ENCODE measurements at regions not wholly inside any gene's neighbourhood (a gene's known extent, or its start where the extent isn't known, plus 50 kb on each side); places are given as distances from the start of the nearest gene placed in this dataset.

DNA sequence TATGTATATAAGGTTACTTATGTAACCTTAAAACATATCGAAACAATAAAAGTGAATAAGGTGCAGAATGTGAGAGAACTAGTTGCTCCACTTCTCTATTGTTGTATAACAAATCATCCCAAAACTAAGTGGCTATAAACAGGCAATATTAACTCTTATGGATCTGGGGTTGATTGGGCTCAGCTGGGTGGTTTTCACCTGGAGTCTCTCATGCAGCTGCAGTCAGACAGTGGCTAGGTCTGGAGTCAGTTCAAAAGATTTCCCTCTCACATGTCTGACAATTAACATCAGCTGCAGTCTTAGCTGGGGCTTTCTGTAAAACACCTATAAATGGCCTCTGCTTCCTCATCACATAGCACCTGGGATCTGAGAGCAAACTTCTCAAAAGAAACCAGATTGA is 288.4 kb upstream of the SASH1 start:
- Histone ChIP-seq H3K79me2 (ENCODE audit: insufficient read depth, low read length) (no peaks in the 10 kb centered on the region), H3K36me3 (ENCODE audit: insufficient read depth, low read length) (no peaks in the 10 kb centered on the region), H2AFZ (ENCODE audit: low read length) (no peak overlapping the region), H3K4me3 (ENCODE audit: insufficient read depth, low read length) (no peak overlapping the region), H3K27me3 (ENCODE audit: insufficient read depth, low read length) (no peaks in the 10 kb centered on the region), H3K4me2 (ENCODE audit: insufficient read depth, low read length) (no peak overlapping the region), H4K20me1 (ENCODE audit: insufficient read depth, low read length) (no peaks in the 10 kb centered on the region), H3K9me3 (ENCODE audit: low read depth, low read length) (no peaks in the 10 kb centered on the region), H3K27ac (ENCODE audit: low read depth, low read length) (no peak overlapping the region), H3K4me1 (ENCODE audit: insufficient read depth, low read length) (no peaks in the 10 kb centered on the region)
- no peak for TF ChIP-seq CTCF (IDR thresholded peaks at IDR 0.05; ENCODE audit: extremely low read depth, low read depth, low read length)
- no peak for DNase-seq (ENCODE audit: insufficient read length, low spot score, missing footprints)

GRCh38 chr6:148055419-148055818 is 287.2 kb upstream of the SASH1 start:
- H4K20me1 ChIP-seq (ENCODE audit: insufficient read depth, low read length): no peaks in the 10 kb centered on the region
- H3K4me1 ChIP-seq (ENCODE audit: insufficient read depth, low read length): no peaks in the 10 kb centered on the region
- no peaks in the 10 kb centered on the region for H3K79me2 ChIP-seq (ENCODE audit: insufficient read depth, low read length)
- H3K9me3 ChIP-seq (ENCODE audit: low read depth, low read length): peaks cover 2% of the 10 kb centered on the region
- no peak overlapping the region for H3K27ac ChIP-seq (ENCODE audit: low read depth, low read length)
- H3K27me3 ChIP-seq (ENCODE audit: insufficient read depth, low read length): no peaks in the 10 kb centered on the region
- no peak overlapping the region for H3K4me2 ChIP-seq (ENCODE audit: insufficient read depth, low read length)
- no peak overlapping the region for H3K4me3 ChIP-seq (ENCODE audit: insufficient read depth, low read length)
- H3K36me3 ChIP-seq (ENCODE audit: insufficient read depth, low read length): no peaks in the 10 kb centered on the region
- no peak for DNase-seq (ENCODE audit: insufficient read length, low spot score, missing footprints)
- no peak overlapping the region for H2AFZ ChIP-seq (ENCODE audit: low read length)
- TF ChIP-seq CTCF (IDR thresholded peaks at IDR 0.05; ENCODE audit: extremely low read depth, low read depth, low read length): no peak

DNA sequence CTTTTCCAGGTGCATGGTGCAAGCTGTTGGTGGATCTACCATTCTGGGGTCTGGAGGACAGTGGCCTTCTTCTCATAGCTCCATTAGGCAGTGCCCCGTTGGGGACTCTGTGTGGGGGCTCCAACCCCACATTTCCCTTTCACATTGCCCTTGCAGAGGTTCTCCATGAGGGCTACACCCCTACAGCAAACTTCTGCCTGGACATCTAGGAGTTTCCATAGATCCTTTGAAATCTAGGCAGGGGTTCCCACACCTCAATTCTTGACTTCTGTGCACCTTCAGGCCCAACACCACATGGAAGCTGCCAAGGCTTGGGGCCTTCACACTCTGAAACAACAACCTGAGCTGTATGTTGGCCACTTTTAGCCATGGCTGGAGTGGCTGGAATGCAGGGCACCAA is 282.8 kb upstream of the SASH1 start:
- no peaks in the 10 kb centered on the region for H3K79me2 ChIP-seq (ENCODE audit: insufficient read depth, low read length)

More for the DNA sequence above, 282.8 kb upstream of the SASH1 start:
- no peak overlapping the region for H3K4me3 ChIP-seq (ENCODE audit: insufficient read depth, low read length)
- peaks cover 2% of the 10 kb centered on the region for H3K9me3 ChIP-seq (ENCODE audit: low read depth, low read length)
- H3K4me1 ChIP-seq (ENCODE audit: insufficient read depth, low read length): no peaks in the 10 kb centered on the region
- no peaks in the 10 kb centered on the region for H4K20me1 ChIP-seq (ENCODE audit: insufficient read depth, low read length)
- no peak for TF ChIP-seq CTCF (IDR thresholded peaks at IDR 0.05; ENCODE audit: extremely low read depth, low read depth, low read length)
- no peak overlapping the region for H2AFZ ChIP-seq (ENCODE audit: low read length)
- H3K27me3 ChIP-seq (ENCODE audit: insufficient read depth, low read length): no peaks in the 10 kb centered on the region
- DNase-seq (ENCODE audit: insufficient read length, low spot score, missing footprints): no peak
- H3K27ac ChIP-seq (ENCODE audit: low read depth, low read length): no peak overlapping the region
- no peak overlapping the region for H3K4me2 ChIP-seq (ENCODE audit: insufficient read depth, low read length)
- H3K36me3 ChIP-seq (ENCODE audit: insufficient read depth, low read length): no peaks in the 10 kb centered on the region

Measured in osteoblast (primary cell).